Hindlimb muscle (tissue), 1 donor: ENCODE measurements at regions not wholly inside any gene's neighbourhood (a gene's known extent, or its start where the extent isn't known, plus 50 kb on each side); places are given as distances from the start of the nearest gene placed in this dataset.
"Not testable (repeated sequence)": the region's sequence is repeated elsewhere in the genome, so short reads cannot be mapped to it uniquely, and the experiment has no call there.

Experiments used
- DNase-seq: peaks from one replicate; pipeline ENCODE4 v3.0.0-alpha.2; 2013

GRCh38 chr1:120277428-120278258 is 101.3 kb upstream of the SEC22B start:
- DNase-seq, result not testable (repeated sequence)

- not testable (repeated sequence) for DNase-seq
Measured at GRCh38 chr1:120276710-120277109, 100.4 kb upstream of the SEC22B start.

GRCh38 chr1:120274438-120274837 is 98.1 kb upstream of the SEC22B start:
- DNase-seq, result not testable (repeated sequence)

DNA sequence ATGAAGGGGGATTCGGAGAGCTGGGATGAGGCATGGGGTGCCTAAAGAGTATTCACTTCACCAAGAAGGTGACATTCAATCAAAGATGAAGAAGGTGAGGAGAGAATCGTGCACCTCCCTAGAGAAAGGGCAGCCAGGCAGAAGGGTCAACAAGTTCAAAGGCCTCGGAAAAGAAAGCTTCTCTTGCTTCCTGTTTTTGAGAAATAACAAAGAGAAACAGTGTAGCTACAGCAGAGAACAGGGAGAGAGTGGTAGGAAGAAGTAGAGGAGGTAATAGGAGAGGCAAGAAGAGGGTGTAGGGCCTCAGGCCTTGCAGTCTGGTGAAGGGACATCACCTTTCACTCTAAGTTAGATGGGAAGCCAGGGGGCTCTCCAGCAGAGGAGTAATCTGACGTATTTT is 97.0 kb upstream of the SEC22B start:
- DNase-seq, result not testable (repeated sequence)

GRCh38 chr1:120272242-120272641 is 95.9 kb upstream of the SEC22B start:
- DNase-seq, result not testable (repeated sequence)

- DNase-seq, result not testable (repeated sequence)
Measured at GRCh38 chr1:120271561-120272221, 95.4 kb upstream of the SEC22B start.

- DNase-seq, result not testable (repeated sequence)
Measured at GRCh38 chr1:120267894-120268551, 91.7 kb upstream of the SEC22B start.

GRCh38 chr1:120264564-120264963 is 88.2 kb upstream of the SEC22B start:
- not testable (repeated sequence) for DNase-seq

- DNase-seq, result not testable (repeated sequence)
Measured at GRCh38 chr1:120262791-120263751, 86.8 kb upstream of the SEC22B start.

DNA sequence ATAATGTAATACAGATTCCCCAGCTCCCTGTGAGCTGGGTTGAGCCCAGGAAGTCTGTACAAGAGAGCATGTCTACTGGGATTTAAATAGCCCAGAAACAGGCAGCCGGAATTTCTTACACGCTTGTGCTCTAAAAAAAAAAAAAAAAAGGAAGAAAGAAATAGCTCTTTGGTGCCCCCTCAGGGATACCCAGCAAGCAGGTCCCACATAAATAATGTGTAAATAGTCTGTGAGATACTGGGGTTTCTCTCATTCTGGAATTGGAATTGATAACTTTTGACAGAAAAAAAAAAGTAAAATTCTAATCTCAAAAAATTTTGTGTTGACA is 81.4 kb upstream of the SEC22B start:
- not testable (repeated sequence) for DNase-seq

- not testable (repeated sequence) for DNase-seq
Measured at GRCh38 chr1:120257064-120257777, 80.9 kb upstream of the SEC22B start.

- DNase-seq, result not testable (repeated sequence)
Measured at GRCh38 chr1:120250756-120251155, 74.4 kb upstream of the SEC22B start.

DNA sequence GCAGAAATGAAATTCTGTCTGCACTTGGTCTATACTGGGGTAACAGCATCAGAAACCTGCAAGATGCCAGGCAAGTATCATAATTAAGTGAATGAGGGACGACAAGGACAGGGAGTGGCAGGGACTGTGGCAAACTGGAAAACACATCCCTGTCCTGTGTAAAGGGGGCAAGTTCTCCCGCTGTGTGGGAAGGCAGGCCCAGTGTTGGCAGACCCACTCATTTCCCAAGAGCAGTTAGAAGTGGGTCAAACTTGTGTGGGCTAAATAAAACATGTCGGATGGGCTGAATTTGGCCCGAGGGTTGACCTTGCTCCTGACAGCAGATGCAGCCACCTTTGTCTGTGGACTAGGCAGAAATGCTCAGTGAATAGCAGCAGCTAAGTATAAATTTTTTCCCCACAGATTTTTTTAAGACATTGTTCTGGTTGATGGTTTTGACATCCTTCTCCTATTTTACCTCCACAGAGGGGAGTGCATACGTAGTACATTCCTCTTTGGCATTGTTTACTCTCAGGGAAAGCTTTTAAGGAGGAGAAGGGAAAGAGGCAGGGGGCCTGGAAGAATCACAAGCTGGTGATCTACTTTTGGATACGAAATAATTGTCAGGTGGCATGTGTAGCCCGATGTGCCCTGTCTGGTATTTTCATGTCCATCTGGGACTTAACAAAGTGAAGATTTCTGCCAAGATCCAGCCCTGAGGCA is 72.6 kb upstream of the SEC22B start:
- not testable (repeated sequence) for DNase-seq

GRCh38 chr1:120248203-120248602 is 71.9 kb upstream of the SEC22B start:
- DNase-seq, result not testable (repeated sequence)

- DNase-seq, result not testable (repeated sequence)
Measured at GRCh38 chr1:120243867-120244266, 67.5 kb upstream of the SEC22B start.

- not testable (repeated sequence) for DNase-seq
Measured at GRCh38 chr1:120242582-120242981, 66.3 kb upstream of the SEC22B start.

DNA sequence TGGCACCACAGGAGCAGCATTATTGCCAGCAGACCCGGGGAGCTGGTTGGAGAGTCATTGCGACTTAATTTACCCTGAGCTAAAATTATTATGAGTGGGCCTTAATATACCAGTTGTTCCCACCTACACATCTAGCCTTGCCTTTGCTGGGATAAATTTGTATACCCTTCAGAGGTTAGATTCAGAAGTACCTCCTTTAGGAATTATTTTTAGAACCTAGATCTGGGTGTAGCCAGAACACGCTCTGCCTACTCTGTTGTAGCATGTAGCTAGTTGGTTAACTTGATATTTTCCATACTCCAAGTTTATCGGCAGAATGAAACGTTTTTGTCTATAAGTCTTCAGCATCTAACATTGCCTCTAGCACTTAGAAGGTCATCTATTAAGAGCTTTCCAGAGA is 65.5 kb upstream of the SEC22B start:
- not testable (repeated sequence) for DNase-seq

DNA sequence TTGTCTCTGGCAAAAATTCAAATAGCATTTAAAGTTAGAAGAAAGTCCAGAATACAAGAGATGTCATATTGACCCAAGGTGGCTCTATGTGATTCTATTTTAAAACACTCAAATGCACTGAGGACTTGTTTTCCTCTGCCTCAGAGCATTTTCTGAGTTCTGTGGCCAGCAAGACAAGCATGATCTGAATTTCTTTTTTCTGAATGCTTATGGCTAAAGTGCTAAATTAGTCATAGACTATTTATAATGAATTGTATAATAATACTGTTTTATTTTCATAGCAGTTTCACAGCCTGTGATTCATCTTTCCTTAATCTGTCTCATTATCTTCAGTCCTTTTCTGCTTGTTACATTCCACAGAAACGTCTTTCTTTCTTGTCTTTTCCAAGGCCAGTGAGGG is 63.9 kb upstream of the SEC22B start:
- not testable (repeated sequence) for DNase-seq

- DNase-seq, result not testable (repeated sequence)
Measured at GRCh38 chr1:120239351-120239750, 63.0 kb upstream of the SEC22B start.

GRCh38 chr1:120238867-120239266 is 62.5 kb upstream of the SEC22B start:
- not testable (repeated sequence) for DNase-seq

GRCh38 chr1:120233661-120234018 is 57.3 kb upstream of the SEC22B start:
- not testable (repeated sequence) for DNase-seq
